ENCODE measurements at regions not wholly inside any gene's neighbourhood (a gene's known extent, or its start where the extent isn't known, plus 50 kb on each side); places are given as distances from the start of the nearest gene placed in this dataset.

- no peak for TF ChIP-seq EZH2 (IDR thresholded peaks at IDR 0.05; ENCODE audit: low read length, missing control alignments)
- TF ChIP-seq CTCF (conservative IDR thresholded peaks at IDR 0.05 in 1 of 2, IDR thresholded peaks at IDR 0.05 in 1 of 2; ENCODE audit: low read depth in 1 of 2, low read length in 2 of 2), result no peak
- no peaks in the 10 kb centered on the region for H3K4me1 ChIP-seq (ENCODE audit: control insufficient read depth, extremely low read depth, insufficient read depth, low read length)
- H3K36me3 ChIP-seq (ENCODE audit: control insufficient read depth, insufficient read depth, low read length), result no peaks in the 10 kb centered on the region
- H3K4me3 ChIP-seq (replicated peaks in 1 of 4; ENCODE audit: control extremely low read depth in 1 of 4, insufficient read depth in 1 of 4, low read depth in 3 of 4, low read length in 4 of 4), result no peak overlapping the region
- H3K9ac ChIP-seq (ENCODE audit: insufficient read depth, low read length), result no peak overlapping the region
- no peaks in the 10 kb centered on the region for H3K79me2 ChIP-seq (ENCODE audit: control insufficient read depth, insufficient read depth, low read length)
- no peak for DNase-seq (ENCODE audit: low read depth in 2 of 2)
- H3K4me2 ChIP-seq (ENCODE audit: extremely low read depth, insufficient read depth, low read length), result no peak overlapping the region
- H4K20me1 ChIP-seq (ENCODE audit: control insufficient read depth, extremely low read depth, insufficient read depth, low read length), result no peaks in the 10 kb centered on the region
- no peaks in the 10 kb centered on the region for H3K27me3 ChIP-seq (ENCODE audit: control insufficient read depth, insufficient read depth, low read length)
- no peak overlapping the region for H3K27ac ChIP-seq (ENCODE audit: insufficient read depth, low read length)
- no peaks in the 10 kb centered on the region for H3K9me3 ChIP-seq (ENCODE audit: control insufficient read depth, insufficient read depth, low read depth, low read length)
- H2AFZ ChIP-seq (ENCODE audit: low read length), result no peak overlapping the region
These were observed 1025.7 kb downstream of the GRM8 start for GRCh38 chr7:126227055-126227454.

- Histone ChIP-seq H2AFZ (ENCODE audit: low read length) (no peak overlapping the region), H3K36me3 (ENCODE audit: control insufficient read depth, insufficient read depth, low read length) (no peaks in the 10 kb centered on the region), H3K9ac (ENCODE audit: insufficient read depth, low read length) (no peak overlapping the region), H3K79me2 (ENCODE audit: control insufficient read depth, insufficient read depth, low read length) (no peaks in the 10 kb centered on the region), H3K27me3 (ENCODE audit: control insufficient read depth, insufficient read depth, low read length) (no peaks in the 10 kb centered on the region), H3K9me3 (ENCODE audit: control insufficient read depth, insufficient read depth, low read depth, low read length) (no peaks in the 10 kb centered on the region), H3K4me2 (ENCODE audit: extremely low read depth, insufficient read depth, low read length) (no peak overlapping the region), H3K27ac (ENCODE audit: insufficient read depth, low read length) (no peak overlapping the region), H4K20me1 (ENCODE audit: control insufficient read depth, extremely low read depth, insufficient read depth, low read length) (no peaks in the 10 kb centered on the region), H3K4me3 (replicated peaks in 1 of 4; ENCODE audit: control extremely low read depth in 1 of 4, insufficient read depth in 1 of 4, low read depth in 3 of 4, low read length in 4 of 4) (no peak overlapping the region), H3K4me1 (ENCODE audit: control insufficient read depth, extremely low read depth, insufficient read depth, low read length) (no peaks in the 10 kb centered on the region)
- DNase-seq (ENCODE audit: low read depth in 2 of 2), result no peak
- no peak for TF ChIP-seq CTCF (conservative IDR thresholded peaks at IDR 0.05 in 1 of 2, IDR thresholded peaks at IDR 0.05 in 1 of 2; ENCODE audit: low read depth in 1 of 2, low read length in 2 of 2)
- no peak for TF ChIP-seq EZH2 (IDR thresholded peaks at IDR 0.05; ENCODE audit: low read length, missing control alignments)
These were observed 1029.0 kb downstream of the GRM8 start for GRCh38 chr7:126223729-126224128.

GRCh38 chr7:126222782-126223181, 1030.0 kb downstream of the GRM8 start:
- Histone ChIP-seq H4K20me1 (ENCODE audit: control insufficient read depth, extremely low read depth, insufficient read depth, low read length) (no peaks in the 10 kb centered on the region), H3K27me3 (ENCODE audit: control insufficient read depth, insufficient read depth, low read length) (no peaks in the 10 kb centered on the region), H3K36me3 (ENCODE audit: control insufficient read depth, insufficient read depth, low read length) (no peaks in the 10 kb centered on the region), H3K4me3 (replicated peaks in 1 of 4; ENCODE audit: control extremely low read depth in 1 of 4, insufficient read depth in 1 of 4, low read depth in 3 of 4, low read length in 4 of 4) (no peak overlapping the region), H2AFZ (ENCODE audit: low read length) (no peak overlapping the region), H3K27ac (ENCODE audit: insufficient read depth, low read length) (no peak overlapping the region), H3K4me2 (ENCODE audit: extremely low read depth, insufficient read depth, low read length) (no peak overlapping the region), H3K4me1 (ENCODE audit: control insufficient read depth, extremely low read depth, insufficient read depth, low read length) (no peaks in the 10 kb centered on the region), H3K9ac (ENCODE audit: insufficient read depth, low read length) (no peak overlapping the region), H3K9me3 (ENCODE audit: control insufficient read depth, insufficient read depth, low read depth, low read length) (no peaks in the 10 kb centered on the region), H3K79me2 (ENCODE audit: control insufficient read depth, insufficient read depth, low read length) (no peaks in the 10 kb centered on the region)
- DNase-seq (ENCODE audit: low read depth in 2 of 2), result no peak
- TF ChIP-seq EZH2 (IDR thresholded peaks at IDR 0.05; ENCODE audit: low read length, missing control alignments) (no peak), CTCF (conservative IDR thresholded peaks at IDR 0.05 in 1 of 2, IDR thresholded peaks at IDR 0.05 in 1 of 2; ENCODE audit: low read depth in 1 of 2, low read length in 2 of 2) (no peak)

All from fibroblast of lung (primary cell).